HG03439 (cell line): ENCODE measurements at regions not wholly inside any gene's neighbourhood (a gene's known extent, or its start where the extent isn't known, plus 50 kb on each side); places are given as distances from the start of the nearest gene placed in this dataset.

Experiments used
- ATAC-seq: cut with Tn5 transposase; IDR thresholded peaks from one replicate; pipeline ENCODE4 v1.9.1; 2021; ENCODE audit warnings: mild to moderate bottlenecking, moderate library complexity; ENCODE audit not compliant: unreplicated experiment

DNA sequence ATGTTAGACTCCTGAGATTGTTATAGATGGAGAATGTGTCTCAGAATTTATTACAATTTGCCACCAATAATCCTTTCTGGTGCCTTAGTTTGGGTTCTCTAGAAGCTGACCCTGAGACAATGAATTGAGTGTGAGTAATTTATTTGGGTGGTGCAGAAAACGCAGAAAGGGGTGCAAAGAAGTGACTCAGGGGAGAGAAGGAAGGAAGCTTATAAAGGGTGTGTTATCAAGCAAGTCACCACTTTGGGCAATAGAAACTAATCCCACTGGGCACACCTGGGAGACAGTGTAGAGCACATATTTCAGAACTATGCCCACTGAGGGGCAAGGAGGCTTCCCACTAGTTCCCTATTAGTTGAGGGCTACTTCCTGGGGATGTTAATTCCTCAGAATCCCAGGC, 320.6 kb downstream of the MID1IP1 start:
- ATAC-seq: no peak

DNA sequence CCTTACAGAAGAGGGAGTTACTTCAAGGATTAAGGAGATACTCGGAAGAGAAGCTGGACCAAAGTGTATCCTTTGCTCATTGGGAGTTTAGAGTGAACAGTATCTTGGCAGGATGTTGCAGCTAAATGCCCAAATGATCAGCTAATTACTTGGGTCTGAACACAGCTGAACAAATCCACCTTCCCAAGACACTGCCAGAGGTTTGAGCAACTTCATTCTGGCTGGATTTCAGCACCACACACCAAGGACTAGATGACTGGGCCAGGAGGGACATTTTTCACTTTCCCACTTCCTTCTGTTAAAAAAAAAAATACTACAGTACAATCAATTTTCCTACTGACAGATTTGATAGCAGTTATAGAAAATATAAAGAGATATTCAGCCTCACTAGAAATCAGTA, 324.6 kb downstream of the MID1IP1 start:
- ATAC-seq: no peak

DNA sequence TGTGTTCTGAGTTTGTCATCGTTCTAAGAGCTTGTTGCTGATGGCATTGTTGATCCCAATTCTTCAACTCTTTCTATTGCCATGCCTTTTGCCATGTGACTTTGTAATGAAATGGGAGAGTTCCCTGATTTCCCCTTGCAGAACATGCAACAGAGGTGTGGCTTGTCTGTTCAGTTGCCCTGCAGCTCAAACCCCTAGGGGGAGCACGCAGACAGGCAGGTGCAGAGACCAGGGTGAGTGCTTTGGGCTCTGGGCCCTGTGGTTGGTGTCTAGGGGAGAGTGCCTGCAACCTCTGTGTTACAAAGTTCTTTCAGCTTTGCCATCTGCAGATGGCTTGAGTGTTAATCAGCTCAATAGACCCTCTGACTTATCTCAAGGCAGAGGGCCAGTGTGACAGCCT, 332.7 kb downstream of the MID1IP1 start:
- ATAC-seq: no peak

DNA sequence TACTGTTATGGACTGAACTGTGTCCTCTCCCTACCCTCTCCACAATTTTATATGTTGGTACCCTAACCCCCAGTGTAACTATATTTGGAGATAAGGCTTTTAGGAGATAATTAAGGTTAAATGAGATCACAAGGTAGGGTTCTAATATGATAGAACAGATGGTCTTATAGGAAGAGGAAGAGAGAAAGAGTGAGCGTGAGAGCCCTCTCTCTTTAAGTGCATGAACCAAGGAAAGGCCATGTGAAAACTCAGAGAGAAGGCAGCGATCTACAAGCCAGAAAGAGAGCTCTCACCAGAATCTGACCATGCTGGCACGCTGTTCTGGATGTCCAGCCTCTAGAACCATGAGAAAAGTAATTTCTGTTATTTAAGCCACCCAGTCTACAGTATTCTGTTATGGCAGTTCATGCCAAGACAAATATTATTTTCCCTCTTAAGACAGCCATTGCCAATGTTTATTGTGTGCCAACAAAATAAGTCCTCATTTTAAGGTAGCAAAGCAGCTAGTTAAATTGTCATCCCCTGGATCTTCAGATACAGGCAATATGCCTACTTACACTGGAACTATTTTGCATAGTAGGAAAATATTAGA, 336.2 kb downstream of the MID1IP1 start:
- ATAC-seq: no peak

DNA sequence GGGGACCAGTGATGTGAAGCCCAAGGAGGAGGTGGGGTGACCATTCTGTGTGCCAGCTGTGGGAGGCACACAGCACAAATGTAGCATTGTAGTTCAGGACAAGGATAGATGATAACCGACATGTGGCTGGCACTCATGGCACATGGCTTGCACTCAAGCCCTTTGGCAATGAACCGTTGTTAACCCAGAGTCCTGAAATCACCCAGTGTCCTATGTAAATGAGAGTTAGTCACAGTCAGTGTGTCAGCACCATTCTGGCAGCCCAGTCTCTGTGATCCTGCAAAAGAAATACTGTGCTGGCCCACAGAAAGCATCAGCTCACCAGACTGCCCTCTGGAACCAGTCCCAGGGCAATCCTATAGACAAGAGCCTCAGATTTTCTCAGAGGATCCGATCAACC, 339.3 kb downstream of the MID1IP1 start:
- ATAC-seq: no peak

DNA sequence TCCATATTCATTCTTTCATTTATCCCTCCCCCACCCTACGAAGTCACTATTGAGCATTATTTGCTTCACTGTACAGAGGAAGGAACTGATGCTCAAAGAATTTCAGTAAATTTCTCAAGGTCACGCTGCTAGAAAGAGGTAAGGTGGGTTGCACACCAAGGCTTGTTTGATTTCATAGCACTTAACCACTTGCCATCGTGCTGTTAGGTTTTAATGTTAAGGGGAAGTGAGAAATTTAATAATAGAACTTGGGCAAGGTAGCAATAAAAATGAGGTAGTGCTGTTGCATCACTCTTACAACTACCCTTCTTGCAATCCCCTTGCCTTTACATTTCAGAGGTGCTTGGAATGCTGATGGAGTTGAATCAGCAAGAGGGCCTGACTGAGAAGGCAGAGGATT, 343.1 kb downstream of the MID1IP1 start:
- ATAC-seq: no peak

DNA sequence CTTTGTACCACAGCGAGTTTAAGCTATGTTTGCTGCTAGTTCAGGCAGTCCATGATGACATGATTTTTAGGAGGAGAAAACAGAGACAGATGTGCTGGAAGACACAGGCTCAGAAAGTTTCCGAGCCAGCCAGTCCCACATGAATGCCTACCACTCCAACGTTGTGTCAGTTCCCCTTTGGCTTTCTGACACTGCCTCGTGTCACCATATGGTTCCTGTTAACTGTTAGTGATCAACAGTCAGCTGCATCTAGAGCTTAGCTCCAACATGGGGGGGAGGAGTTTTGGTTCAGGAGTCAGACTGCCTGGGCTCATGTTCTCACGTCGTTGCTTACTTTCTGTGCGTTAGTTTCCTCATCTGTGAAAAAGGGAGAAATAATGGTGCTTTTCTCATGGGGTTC, 343.7 kb downstream of the MID1IP1 start:
- no peak for ATAC-seq

DNA sequence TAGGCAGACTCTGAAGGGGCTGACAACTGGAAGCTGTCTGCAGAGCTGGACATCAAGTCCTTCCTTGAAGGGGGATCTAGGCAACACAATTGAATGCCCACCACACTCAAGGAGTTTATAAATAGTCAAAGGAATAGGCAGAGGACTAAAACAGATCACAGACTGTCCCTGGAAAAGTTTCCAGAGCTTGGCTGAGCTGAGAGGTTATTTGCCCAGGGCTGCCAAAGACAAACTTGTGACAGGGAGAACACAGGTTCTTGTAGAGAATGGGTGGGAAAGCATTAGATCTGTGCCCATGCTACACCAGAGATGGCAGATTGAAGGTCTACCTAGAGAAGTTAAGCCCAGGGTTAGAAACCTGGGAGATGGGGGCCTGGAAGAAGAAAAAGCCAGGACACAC, 344.6 kb downstream of the MID1IP1 start:
- no peak for ATAC-seq

DNA sequence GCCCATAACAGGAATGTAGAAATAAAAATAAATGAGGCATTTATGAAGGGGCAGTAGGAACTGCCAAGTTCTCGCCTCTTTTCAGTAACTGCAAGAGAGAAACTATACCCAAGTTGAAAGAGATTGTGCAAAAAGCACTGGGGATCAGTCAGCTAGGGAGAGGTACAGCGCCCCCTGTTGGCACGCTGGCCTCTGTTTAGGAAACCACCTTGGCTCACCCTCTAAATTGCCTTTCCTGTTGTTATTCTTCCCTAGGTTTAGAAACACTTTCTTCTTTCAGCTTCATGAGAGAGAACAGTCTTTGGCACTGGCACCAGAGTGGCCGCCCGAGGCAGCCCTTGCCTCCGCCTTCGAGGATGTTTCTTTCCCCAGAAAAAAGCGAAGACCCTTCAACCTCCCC, 348.5 kb downstream of the MID1IP1 start:
- no peak for ATAC-seq

DNA sequence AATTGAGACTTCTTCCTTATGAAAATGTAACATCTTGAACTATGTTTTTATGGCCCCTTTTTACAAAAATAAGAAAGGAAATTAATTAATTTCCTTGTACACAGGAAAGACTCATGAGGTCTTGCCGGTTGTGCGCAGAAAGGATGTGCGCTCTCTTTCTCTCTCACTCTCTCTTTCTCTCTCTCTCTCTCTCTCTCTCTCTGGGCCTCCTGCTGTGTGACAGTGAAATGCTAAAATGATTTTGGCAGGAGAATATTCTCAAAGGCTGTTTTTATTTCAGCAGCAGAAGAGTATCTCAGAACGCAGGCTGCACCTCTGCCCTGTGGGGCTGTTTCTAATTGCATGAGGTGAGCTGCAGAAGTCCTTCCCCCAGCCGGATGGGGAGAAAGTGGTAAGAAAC, 349.0 kb downstream of the MID1IP1 start:
- no peak for ATAC-seq

DNA sequence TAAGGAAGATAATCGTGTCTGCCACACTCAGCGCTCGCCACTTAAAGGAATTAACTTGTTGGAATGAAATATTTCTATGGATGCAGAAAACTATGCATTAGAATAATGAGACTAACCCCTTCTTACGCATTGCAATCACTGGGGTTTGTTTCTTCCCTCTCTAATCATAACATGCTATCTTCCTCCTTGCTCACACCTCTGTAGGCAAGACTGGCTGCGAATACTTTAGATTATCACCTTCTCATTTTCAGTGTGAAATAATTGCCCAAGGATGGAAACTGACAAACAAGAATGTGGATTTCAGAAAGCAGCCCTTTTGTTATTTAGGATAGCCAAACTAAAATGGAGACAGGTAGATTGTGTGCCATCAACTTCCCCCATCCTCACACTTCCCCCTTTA, 349.4 kb downstream of the MID1IP1 start:
- ATAC-seq: no peak

DNA sequence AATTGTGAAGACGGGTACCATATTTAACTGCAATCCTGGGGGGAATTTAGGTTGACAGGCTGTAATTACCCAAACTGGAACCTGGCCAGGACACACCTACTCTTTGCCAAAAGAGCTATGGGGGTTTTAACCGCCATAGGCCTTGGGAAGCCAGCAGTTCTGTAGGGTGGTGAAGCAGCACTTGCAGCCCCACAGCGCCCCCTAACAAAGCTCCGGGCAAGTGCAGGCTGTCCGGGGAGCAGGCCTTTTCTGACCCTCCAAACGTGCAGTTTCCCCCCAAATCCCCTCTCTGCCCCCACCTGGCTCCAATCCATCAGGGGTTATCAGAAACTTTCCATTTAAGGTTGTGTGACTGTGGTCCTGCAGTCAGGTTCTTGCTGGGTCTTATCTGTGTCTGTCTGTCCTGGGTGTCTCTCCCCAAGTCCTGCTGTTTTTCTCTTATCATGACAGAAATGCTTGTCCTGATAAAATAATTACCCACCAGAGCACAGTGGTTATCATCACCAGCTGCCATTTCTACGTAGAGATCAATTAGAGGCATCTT, 350.9 kb downstream of the MID1IP1 start:
- ATAC-seq: no peak

DNA sequence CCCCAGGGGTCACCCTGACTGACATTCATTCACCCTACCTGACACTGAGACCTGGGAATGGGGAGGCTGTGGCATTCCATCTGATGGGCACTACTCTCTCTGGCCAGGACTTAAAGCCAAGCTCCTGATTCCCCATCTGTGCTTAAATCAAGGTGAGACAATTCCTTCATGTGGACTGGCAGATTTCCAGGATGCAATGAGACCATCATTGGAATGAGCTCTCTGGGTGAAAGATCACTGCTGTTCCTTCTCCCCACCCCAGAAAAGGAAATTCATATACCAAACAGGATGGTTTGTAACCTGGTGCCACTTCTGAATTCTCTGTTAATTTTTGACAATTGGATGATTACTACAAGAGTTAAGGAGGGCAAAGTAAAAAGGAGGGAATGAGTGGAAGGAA, 354.8 kb downstream of the MID1IP1 start:
- no peak for ATAC-seq

DNA sequence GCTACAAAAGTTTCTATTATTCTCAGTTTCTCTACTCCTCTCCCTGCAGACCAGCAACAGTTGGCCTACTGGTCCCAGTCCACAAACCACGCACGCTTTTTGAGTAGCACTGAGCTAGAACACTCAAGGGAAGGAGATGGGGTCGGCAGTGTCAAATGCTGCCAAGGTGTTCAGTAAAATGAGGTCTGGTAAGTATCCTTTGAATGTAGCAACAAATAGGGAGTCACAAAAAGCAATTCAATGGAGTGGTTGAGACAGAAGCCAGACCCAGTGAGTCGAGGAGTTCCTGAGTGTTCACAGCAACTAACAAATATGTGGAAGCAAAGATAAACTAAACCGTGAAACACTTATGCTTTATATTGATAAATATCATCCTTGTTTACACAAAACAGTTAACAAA, 355.7 kb downstream of the MID1IP1 start:
- ATAC-seq: no peak

DNA sequence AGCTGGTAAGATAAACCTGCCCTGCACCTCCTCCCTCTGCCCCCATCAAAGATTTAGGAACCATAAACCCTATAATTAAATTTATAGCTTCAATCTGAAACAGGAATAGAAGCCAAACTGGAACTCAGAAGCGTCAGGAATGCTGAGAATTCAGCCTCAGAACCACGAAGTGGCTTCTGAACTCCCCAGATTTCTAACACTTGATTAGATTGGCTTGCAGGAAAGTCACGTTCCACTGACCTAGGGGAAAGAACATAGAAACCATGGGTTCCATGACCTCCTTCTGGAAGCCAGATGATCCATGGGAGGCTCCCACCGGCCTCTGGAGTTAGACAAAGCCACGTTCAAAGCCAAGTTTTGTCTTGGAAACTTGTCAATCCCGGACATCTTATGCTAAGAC, 356.5 kb downstream of the MID1IP1 start:
- no peak for ATAC-seq

DNA sequence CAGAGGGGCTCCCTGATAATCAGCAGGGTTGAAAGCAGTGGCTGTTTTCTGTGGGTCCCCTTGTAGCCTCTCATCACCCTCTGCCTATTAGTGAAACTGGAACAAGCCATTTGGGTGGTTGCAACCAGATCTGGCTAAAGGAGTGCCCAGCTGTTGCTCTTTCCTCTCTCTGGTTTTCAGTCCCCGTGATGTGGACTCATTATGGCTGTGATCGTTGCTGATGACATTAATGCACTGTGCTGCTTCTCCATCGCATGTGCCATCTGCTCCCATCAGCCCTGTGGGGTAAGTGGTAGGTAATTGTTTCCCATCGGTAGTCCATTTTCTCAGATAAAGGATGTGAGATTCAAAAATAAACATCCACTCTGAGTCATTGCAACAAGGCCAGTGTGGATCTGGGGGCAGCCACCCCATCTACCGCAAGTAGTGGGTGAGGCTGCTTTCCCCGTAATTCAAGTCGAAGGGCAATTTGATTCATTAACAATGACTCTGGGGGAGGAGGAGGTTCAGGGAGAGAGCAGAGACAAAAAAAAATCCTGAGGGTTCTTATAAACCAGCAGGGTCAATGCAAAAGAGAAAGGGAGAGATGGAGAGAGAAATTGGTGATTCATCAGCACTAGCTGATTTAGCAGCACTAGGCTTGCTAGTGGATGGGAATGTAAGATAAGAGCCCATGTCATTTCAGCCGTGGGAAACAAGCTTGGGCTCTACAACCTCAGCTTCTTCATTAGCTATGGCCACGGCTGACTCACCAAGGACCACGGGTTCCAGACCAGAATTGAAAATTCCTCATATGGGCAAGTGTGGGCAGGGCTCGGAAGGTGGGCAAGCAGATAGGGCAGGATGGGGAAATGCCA, 357.8 kb downstream of the MID1IP1 start:
- no peak for ATAC-seq

DNA sequence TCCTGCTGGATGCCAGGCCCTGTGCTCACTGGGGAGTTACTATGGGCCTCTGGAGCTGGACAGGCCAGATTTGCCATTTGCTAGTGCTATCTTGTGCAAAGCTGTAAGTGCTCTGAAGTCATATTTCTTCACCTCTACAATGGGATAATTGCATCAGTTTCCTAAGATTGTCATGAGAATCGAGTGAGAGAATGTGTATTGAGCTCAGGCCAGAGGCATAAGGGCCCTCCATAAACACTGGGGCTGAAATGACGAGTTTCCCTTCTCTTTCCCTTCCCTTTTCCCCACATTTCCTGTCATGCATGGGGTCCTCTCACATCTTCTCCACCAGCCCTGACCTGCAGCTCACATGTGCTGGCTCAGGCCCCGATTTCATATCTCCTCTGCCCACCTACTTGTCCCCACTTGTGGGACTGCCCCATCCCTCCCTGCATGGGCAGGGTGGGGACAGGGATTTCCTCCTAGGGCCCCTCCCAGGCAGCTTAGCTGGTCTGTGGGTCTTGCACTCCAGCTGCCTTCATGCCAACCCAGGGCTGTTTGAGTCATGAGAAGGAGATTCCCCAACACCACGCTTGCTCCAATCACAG, 358.8 kb downstream of the MID1IP1 start:
- ATAC-seq: no peak

DNA sequence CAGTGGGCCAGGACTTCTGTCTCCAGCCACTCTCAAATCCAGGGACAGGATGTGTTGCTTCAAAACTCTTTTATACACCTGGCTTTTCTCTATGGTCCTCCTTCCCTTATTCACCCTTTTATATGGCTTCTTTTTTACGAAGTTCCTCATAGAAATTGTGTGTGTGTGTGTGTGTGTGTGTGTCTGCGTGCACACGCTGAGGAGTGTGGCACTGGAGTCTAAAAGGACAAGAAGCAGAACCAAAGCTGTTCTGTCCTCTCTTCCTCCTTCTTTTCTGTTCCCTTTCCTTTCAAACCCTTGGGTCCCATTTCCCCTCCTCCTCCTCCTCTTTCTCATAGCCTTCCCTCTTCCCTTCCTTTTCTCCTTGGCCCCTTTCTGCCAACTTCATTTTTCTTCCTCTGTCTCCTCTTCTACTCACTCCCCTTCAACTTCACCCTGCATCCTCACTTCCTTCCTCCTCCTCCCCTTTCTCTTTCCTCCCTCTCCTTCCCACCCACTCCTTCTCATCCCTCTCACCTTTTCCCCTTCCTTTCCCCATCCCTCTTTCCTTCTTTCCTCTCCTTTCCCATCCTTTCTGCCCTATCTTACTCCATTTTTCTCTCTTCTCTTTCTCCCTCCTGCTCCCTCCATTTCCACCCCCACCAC, 360.5 kb downstream of the MID1IP1 start:
- ATAC-seq: no peak

DNA sequence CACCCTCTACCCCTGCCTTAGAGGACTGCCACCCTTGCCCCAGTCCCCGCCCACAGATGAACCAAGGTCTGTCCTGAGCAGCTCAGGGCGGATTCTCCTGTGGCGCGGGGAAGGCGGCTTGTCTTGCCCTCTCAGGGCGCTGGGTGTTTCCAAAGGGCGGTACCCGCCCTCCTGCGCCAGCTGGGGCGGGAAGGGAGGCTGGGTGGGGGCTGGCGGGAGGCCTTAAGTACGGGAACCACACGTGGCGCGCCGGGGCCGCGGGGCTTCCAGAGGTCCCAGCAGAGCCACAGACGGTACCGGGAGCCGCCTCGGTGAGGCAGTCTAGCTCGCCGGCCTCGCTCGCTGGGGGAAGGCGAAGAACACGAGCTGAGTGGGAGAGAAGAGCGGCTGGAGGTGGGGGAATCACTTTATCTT, 361.1 kb downstream of the MID1IP1 start:
- no peak for ATAC-seq

DNA sequence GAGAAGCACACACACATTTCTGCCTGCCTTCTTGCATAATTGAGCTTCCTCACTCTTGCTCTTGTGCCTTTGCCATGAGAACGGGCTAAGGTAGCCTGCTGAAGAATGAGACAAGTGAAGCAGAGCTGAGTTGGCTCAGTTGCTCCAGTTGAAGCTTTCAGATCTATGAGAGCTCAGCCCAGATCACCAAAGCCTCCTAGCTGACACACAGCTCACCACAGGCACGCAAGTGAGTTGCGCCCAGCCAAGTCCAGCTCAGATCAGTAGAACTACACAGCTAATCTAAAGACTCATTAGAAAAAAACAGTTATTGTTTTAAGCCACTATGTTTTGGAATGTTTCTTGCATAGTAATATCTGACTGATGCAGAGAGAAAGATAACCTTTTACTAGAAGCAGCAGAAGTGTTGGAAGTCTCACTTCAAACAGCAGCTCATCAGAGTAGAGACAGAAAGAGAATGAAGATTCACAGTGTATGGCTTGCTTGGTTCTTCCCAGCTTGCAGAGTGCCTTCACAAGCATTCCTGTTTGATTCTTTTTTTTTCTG, 362.4 kb downstream of the MID1IP1 start:
- no peak for ATAC-seq

DNA sequence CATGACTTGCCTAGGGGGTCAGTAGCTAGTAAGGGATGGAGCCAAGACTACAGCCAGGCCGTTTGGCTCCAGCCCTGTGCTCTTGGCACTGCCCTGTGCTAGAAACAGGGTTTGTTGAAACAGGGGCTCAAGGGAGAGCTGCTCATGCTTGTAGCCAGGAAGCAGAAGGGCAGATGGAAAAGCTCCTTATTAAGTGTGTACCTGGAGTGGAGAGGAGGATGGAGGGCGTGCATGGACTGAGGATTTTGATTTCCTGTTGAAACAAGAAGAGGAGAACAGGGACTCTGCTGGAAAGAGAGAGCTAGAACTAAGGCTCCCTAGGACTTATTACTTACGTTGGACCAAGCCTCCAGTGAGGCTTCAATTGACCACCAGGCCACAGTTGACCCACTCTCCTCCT, 363.0 kb downstream of the MID1IP1 start:
- no peak for ATAC-seq
